ENCODE measurements at regions not wholly inside any gene's neighbourhood (a gene's known extent, or its start where the extent isn't known, plus 50 kb on each side); places are given as distances from the start of the nearest gene placed in this dataset.

GRCh38 chr4:171674781-171675180 is 138.4 kb upstream of the GALNTL6 start:
- TF ChIP-seq POLR2AphosphoS5 (IDR thresholded peaks at IDR 0.05): no peak
- TF ChIP-seq CTCF (IDR thresholded peaks at IDR 0.05): no peak
- no peak for TF ChIP-seq EP300 (IDR thresholded peaks at IDR 0.05)
- no peak for TF ChIP-seq POLR2A (IDR thresholded peaks at IDR 0.05)
